Peyer's patch (tissue), 4 donors: ENCODE measurements at regions not wholly inside any gene's neighbourhood (a gene's known extent, or its start where the extent isn't known, plus 50 kb on each side); places are given as distances from the start of the nearest gene placed in this dataset.

Experiments
- DNase-seq, 3 donors: peaks; one replicate each; pipeline ENCODE4 v3.0.0-alpha.2; 2017 to 2019
- H3K27ac ChIP-seq, 4 donors: fragments of 200-600 bp; sonication (generic); one replicate each; pipeline ENCODE4 v1.5.1; 2016 to 2019
- H3K27me3 ChIP-seq, 2 donors: fragments of 200-600 bp; sonication (generic); one replicate each; pipeline ENCODE4 v1.5.1; 2019
- H3K36me3 ChIP-seq, 3 donors: fragments of 200-600 bp; sonication (generic); one replicate each; pipeline ENCODE4 v1.5.1; 2016 to 2019
- H3K4me1 ChIP-seq, 4 donors: fragments of 200-600 bp; sonication (generic); one replicate each; pipeline ENCODE4 v1.5.1; 2016 to 2019
- H3K4me3 ChIP-seq, 4 donors: fragments of 200-600 bp; sonication (generic); 1 replicate in 3 of 4; 2 replicates in 1 of 4; pipeline ENCODE4 v1.5.1; 2016 to 2019; ENCODE audit warnings: mild to moderate bottlenecking in 1 of 4
- H3K9me3 ChIP-seq, 4 donors: fragments of 200-600 bp; sonication (generic); one replicate each; pipeline ENCODE4 v1.5.1; 2016 to 2019; ENCODE audit warnings: mild to moderate bottlenecking in 1 of 4
- CTCF ChIP-seq, 6 experiments: fragments of 450-650 bp in 4 of 6; fragments of 200-600 bp in 2 of 6; sonication (generic) in 1 of 6; IDR thresholded peaks; one replicate each; pipeline ENCODE4 v1.5.1; 2017 to 2019; ENCODE audit warnings: antibody characterized with exemption in 6 of 6, mild to moderate bottlenecking in 3 of 6, moderate library complexity in 1 of 6
- POLR2A ChIP-seq, 2 donors: fragments of 450-650 bp; IDR thresholded peaks; one replicate each; pipeline ENCODE4 v1.5.1; 2017; ENCODE audit warnings: antibody characterized with exemption in 2 of 2, mild to moderate bottlenecking in 2 of 2, moderate library complexity in 2 of 2

- Histone ChIP-seq H3K4me3 (no peak overlapping the region), H3K9me3 (no peaks in the 10 kb centered on the region), H3K27ac (no peak overlapping the region), H3K36me3 (no peaks in the 10 kb centered on the region), H3K4me1 (no peaks in the 10 kb centered on the region), H3K27me3 (no peaks in the 10 kb centered on the region)
- DNase-seq: no peak
- no peak for TF ChIP-seq POLR2A (IDR thresholded peaks at IDR 0.05)
- no peak for TF ChIP-seq CTCF (IDR thresholded peaks at IDR 0.05)
Observed at GRCh38 chr5:174177976-174178605, 132.6 kb downstream of the NSG2 start.

- Histone ChIP-seq H3K27me3 (no peaks in the 10 kb centered on the region), H3K27ac (no peak overlapping the region), H3K9me3 (no peaks in the 10 kb centered on the region), H3K4me1 (no peaks in the 10 kb centered on the region), H3K4me3 (no peak overlapping the region), H3K36me3 (no peaks in the 10 kb centered on the region)
- no peak for DNase-seq
- TF ChIP-seq CTCF (IDR thresholded peaks at IDR 0.05): no peak
- no peak for TF ChIP-seq POLR2A (IDR thresholded peaks at IDR 0.05)
Observed at GRCh38 chr5:174180639-174181038, 135.1 kb downstream of the NSG2 start.

- TF ChIP-seq CTCF (IDR thresholded peaks at IDR 0.05) (no peak), POLR2A (IDR thresholded peaks at IDR 0.05) (no peak)
- H3K27me3 ChIP-seq: no peaks in the 10 kb centered on the region
Observed at GRCh38 chr5:174182111-174182510, 136.6 kb downstream of the NSG2 start.

DNA sequence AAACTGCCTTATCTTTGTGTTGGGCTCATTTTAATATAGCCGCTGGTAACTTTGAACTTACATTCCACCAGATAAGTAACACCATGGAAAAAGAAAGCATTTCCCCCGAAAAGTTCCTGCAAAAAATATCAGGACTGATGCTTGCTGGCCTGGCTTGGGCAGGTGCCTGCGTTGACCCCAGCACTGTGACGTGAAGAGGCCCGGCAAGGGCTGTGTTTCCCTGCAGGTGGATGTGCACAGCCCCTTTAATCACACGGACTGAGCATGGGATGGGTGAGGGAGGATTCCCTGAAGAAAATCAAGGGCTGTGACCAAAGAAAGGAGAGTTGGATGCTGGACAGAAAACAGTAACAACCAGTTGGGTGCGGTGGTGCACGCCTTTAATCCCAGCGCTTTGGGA lies 138.2 kb downstream of the NSG2 start:
- TF ChIP-seq CTCF (IDR thresholded peaks at IDR 0.05): no peak
- no peak for TF ChIP-seq POLR2A (IDR thresholded peaks at IDR 0.05)
- DNase-seq: no peak
- H3K27ac ChIP-seq: no peak overlapping the region
- H3K27me3 ChIP-seq: no peaks in the 10 kb centered on the region
- H3K36me3 ChIP-seq: no peaks in the 10 kb centered on the region
- no peaks in the 10 kb centered on the region for H3K9me3 ChIP-seq
- no peak overlapping the region for H3K4me3 ChIP-seq
- no peaks in the 10 kb centered on the region for H3K4me1 ChIP-seq

More at GRCh38 chr5:174182111-174182510, 136.6 kb downstream of the NSG2 start:
- no peak overlapping the region for H3K4me3 ChIP-seq
- H3K4me1 ChIP-seq: no peaks in the 10 kb centered on the region
- DNase-seq: no peak
- H3K27ac ChIP-seq: no peak overlapping the region
- no peaks in the 10 kb centered on the region for H3K36me3 ChIP-seq
- H3K9me3 ChIP-seq: no peaks in the 10 kb centered on the region

GRCh38 chr5:174185506-174185905 lies 140.0 kb downstream of the NSG2 start:
- Histone ChIP-seq H3K27ac (no peak overlapping the region), H3K4me1 (no peaks in the 10 kb centered on the region), H3K36me3 (no peaks in the 10 kb centered on the region), H3K9me3 (no peaks in the 10 kb centered on the region), H3K4me3 (no peak overlapping the region), H3K27me3 (no peaks in the 10 kb centered on the region)
- no peak for TF ChIP-seq CTCF (IDR thresholded peaks at IDR 0.05)
- no peak for TF ChIP-seq POLR2A (IDR thresholded peaks at IDR 0.05)
- DNase-seq: no peak
